MCF 10A (cell line): ENCODE measurements at regions not wholly inside any gene's neighbourhood (a gene's known extent, or its start where the extent isn't known, plus 50 kb on each side); places are given as distances from the start of the nearest gene placed in this dataset.

Source experiments
- BruUV-seq: library from RNA; stranded (reverse); fragments of 400-500 nt; replicated peaks from 2 replicates; lab custom pipeline; 2021; lab: Mats Ljungman, UMichigan
- CTCF ChIA-PET: fragments of 300-600 bp; sonication (Branson Sonifier 250); formaldehyde crosslinking; extraction: SDS; loops from one replicate; lab custom pipeline; 2021; ENCODE audit warnings: antibody characterized with exemption, inconsistent platforms; lab: Yijun Ruan, JAX
- POLR2A ChIA-PET: fragments of 300-600, 350-650 bp; sonication (Branson Sonifier 250); formaldehyde crosslinking; extraction: SDS; loops from one replicate; lab custom pipeline; 2020; ENCODE audit warnings: antibody characterized with exemption, inconsistent platforms; lab: Yijun Ruan, JAX
- DNase-seq: peaks from one replicate; pipeline ENCODE4 v3.0.0-alpha.2; 2018; ENCODE audit not compliant: unreplicated experiment
- H3K27ac Mint-ChIP-seq: one replicate; pipeline ENCODE4 v1.8.0; 2022; ENCODE audit warnings: mild to moderate bottlenecking, low read depth, mixed read lengths; ENCODE audit not compliant: unreplicated experiment
- H3K27me3 Mint-ChIP-seq: one replicate; pipeline ENCODE4 v1.8.0; 2022; ENCODE audit warnings: mixed read lengths; ENCODE audit not compliant: insufficient read depth, unreplicated experiment
- H3K36me3 Mint-ChIP-seq: one replicate; pipeline ENCODE4 v1.8.0; 2022; ENCODE audit warnings: mild to moderate bottlenecking, moderate library complexity, mixed read lengths; ENCODE audit not compliant: insufficient read depth, unreplicated experiment
- H3K4me1 Mint-ChIP-seq: one replicate; pipeline ENCODE4 v1.8.0; 2022; ENCODE audit warnings: mixed read lengths; ENCODE audit not compliant: insufficient read depth, unreplicated experiment
- H3K4me3 Mint-ChIP-seq: one replicate; pipeline ENCODE4 v1.8.0; 2022; ENCODE audit warnings: mild to moderate bottlenecking, moderate library complexity, mixed read lengths; ENCODE audit not compliant: unreplicated experiment
- H3K9me3 Mint-ChIP-seq: one replicate; pipeline ENCODE4 v1.8.0; 2022; ENCODE audit warnings: mixed read lengths; ENCODE audit not compliant: unreplicated experiment
- CTCF ChIP-seq: fragments of 200-600 bp; IDR thresholded peaks from one replicate; pipeline ENCODE4 v1.8.0; 2022; ENCODE audit warnings: antibody characterized with exemption, mild to moderate bottlenecking; ENCODE audit not compliant: unreplicated experiment
- intact Hi-C: fragments of 100-400 bp; cut with micrococcal nuclease; formaldehyde crosslinking; loops from 2 replicates; pipeline ENCODE4 v1.14.1; 2022

- ChIA-PET CTCF (interaction anchor here (0.6 kb wide), 3 partner anchors 48 to 488 kb away, joined by 3 read pairs; no protein-coding TSS in a partner anchor), POLR2A (interaction anchor here (0.8 to 1.2 kb wide), 2 partner anchors 20 to 615 kb away, joined by 3 to 4 read pairs; no protein-coding TSS in a partner anchor)
- no peaks in the 10 kb centered on the region for H3K27me3 Mint-ChIP-seq
- no TSS peak for BruUV-seq
- DNase-seq, result no peak
- no peaks in the 10 kb centered on the region for H3K4me1 Mint-ChIP-seq
- H3K36me3 Mint-ChIP-seq, result no peaks in the 10 kb centered on the region
- intact Hi-C loops, result loop anchor here (10.0 kb wide), 1 partner anchor 630 kb away; no protein-coding TSS in a partner anchor
- no peak for TF ChIP-seq CTCF
- H3K9me3 Mint-ChIP-seq, result no peaks in the 10 kb centered on the region
- no peak overlapping the region for H3K4me3 Mint-ChIP-seq
- no peak overlapping the region for H3K27ac Mint-ChIP-seq
Observed at GRCh38 chr2:59935005-59935404, 618.4 kb downstream of the BCL11A start.

GRCh38 chr2:59933948-59934347, 619.5 kb downstream of the BCL11A start:
- Mint-ChIP-seq H3K4me1 (no peaks in the 10 kb centered on the region), H3K27ac (no peak overlapping the region), H3K27me3 (no peaks in the 10 kb centered on the region), H3K36me3 (no peaks in the 10 kb centered on the region), H3K9me3 (no peaks in the 10 kb centered on the region), H3K4me3 (no peak overlapping the region)
- no peak for DNase-seq
- ChIA-PET CTCF (interaction anchor here (0.5 to 0.6 kb wide), 3 partner anchors 470 to 1006 kb away, joined by 3 to 5 read pairs (median 4); no protein-coding TSS in a partner anchor), POLR2A (interaction anchor here (1.2 kb wide), 1 partner anchor 616 kb away, joined by 3 read pairs; no protein-coding TSS in a partner anchor)
- intact Hi-C loops, result loop anchor here (10.0 kb wide), 1 partner anchor 629 kb away; no protein-coding TSS in a partner anchor
- TF ChIP-seq CTCF, result no peak
- no TSS peak for BruUV-seq

- no peak overlapping the region for H3K4me3 Mint-ChIP-seq
- CTCF ChIA-PET, result interaction anchor here (0.6 kb wide), 2 partner anchors 98 to 183 kb away, joined by 3 to 4 read pairs; no protein-coding TSS in a partner anchor
- no peak for TF ChIP-seq CTCF
- no TSS peak for BruUV-seq
- peak; percentile 31 for DNase-seq
- POLR2A ChIA-PET, result no interaction called here
- H3K36me3 Mint-ChIP-seq, result no peaks in the 10 kb centered on the region
- no peaks in the 10 kb centered on the region for H3K27me3 Mint-ChIP-seq
- H3K27ac Mint-ChIP-seq, result no peak overlapping the region
- no peaks in the 10 kb centered on the region for H3K4me1 Mint-ChIP-seq
- intact Hi-C loops, result loop anchor here (10.0 kb wide), 1 partner anchor 628 kb away; no protein-coding TSS in a partner anchor
- H3K9me3 Mint-ChIP-seq, result peaks cover 8% of the 10 kb centered on the region
Observed at GRCh38 chr2:59932341-59932740, 621.1 kb downstream of the BCL11A start.

GRCh38 chr2:59930430-59930829, 623.0 kb downstream of the BCL11A start:
- ChIA-PET CTCF (interaction anchor here (0.7 kb wide), 1 partner anchor 17 kb away, joined by 5 read pairs; no protein-coding TSS in a partner anchor), POLR2A (no interaction called here)
- Mint-ChIP-seq H3K27me3 (no peaks in the 10 kb centered on the region), H3K4me3 (no peak overlapping the region), H3K27ac (no peak overlapping the region), H3K4me1 (no peaks in the 10 kb centered on the region), H3K36me3 (no peaks in the 10 kb centered on the region), H3K9me3 (peaks cover 8% of the 10 kb centered on the region)
- TF ChIP-seq CTCF, result no peak
- no TSS peak for BruUV-seq
- intact Hi-C loops, result loop anchor here (10.0 kb wide), 1 partner anchor 626 kb away; no protein-coding TSS in a partner anchor
- DNase-seq, result no peak
